GM12878 (cell line): ENCODE measurements at regions not wholly inside any gene's neighbourhood (a gene's known extent, or its start where the extent isn't known, plus 50 kb on each side); places are given as distances from the start of the nearest gene placed in this dataset.

ENCODE experiments used
- ATAC-seq: fragments of 200-7000 bp; cut with Tn5 transposase; 3 replicates; pipeline ENCODE4 v1.9.1; 2020; ENCODE audit warnings: mild to moderate bottlenecking, moderate library complexity
- BruUV-seq: library from RNA; stranded (reverse); fragments of 400-500 nt; replicated peaks from 2 replicates; lab custom pipeline; 2021; lab: Mats Ljungman, UMichigan
- CTCF ChIA-PET: fragments of 300-600 bp; sonication (Branson Sonifier 250); formaldehyde crosslinking; extraction: SDS; loops from one replicate; lab custom pipeline; 2021; ENCODE audit warnings: inconsistent platforms; lab: Yijun Ruan, JAX
- POLR2A ChIA-PET: fragments of 350-600 bp; formaldehyde crosslinking; extraction: SDS; loops from one replicate; lab custom pipeline; 2021; ENCODE audit warnings: inconsistent platforms; lab: Charles Lee
- RAD21 ChIA-PET: fragments of 300-600 bp; sonication (Branson Sonifier 250); formaldehyde crosslinking; loops from one replicate; lab custom pipeline; 2023; ENCODE audit warnings: antibody characterized with exemption; ENCODE audit not compliant: unreplicated experiment; lab: Charles Lee
- SMC1A ChIA-PET: fragments of 300-600 bp; sonication (Branson Sonifier 250); formaldehyde crosslinking; loops from one replicate; lab custom pipeline; 2023; ENCODE audit not compliant: unreplicated experiment, uncharacterized antibody; lab: Charles Lee
- DNase-seq: peaks from one replicate; pipeline ENCODE4 v3.0.0-alpha.2; 2011; ENCODE audit warnings: low read depth, low spot score
- FAIRE-seq: peaks from 3 replicates; lab custom pipeline; 2011; peaks lifted over from hg19 to GRCh38; lab: Jason Lieb, UNC
- H2AFZ ChIP-seq: 2 replicates; pipeline ENCODE4 v1.6.0; 2011; ENCODE audit warnings: low read depth, low read length, control low read depth; ENCODE audit not compliant: control insufficient read depth
- H3K27ac ChIP-seq: 2 replicates; pipeline ENCODE4 v1.5.1; 2011; ENCODE audit warnings: control low read depth; ENCODE audit not compliant: control insufficient read depth, insufficient read depth
- H3K27me3 ChIP-seq, 2 experiments: replicated peaks in 1 of 2; 2 replicates each; pipeline versions ENCODE4 v1.6.0 to v1.6.1; 2011; ENCODE audit warnings: low read length in 1 of 2; ENCODE audit not compliant: control insufficient read depth in 2 of 2, insufficient read depth in 2 of 2
- H3K36me3 ChIP-seq, 2 experiments: 2 replicates each; pipeline ENCODE4 v1.5.1; 2011; ENCODE audit warnings: low read length in 1 of 2; ENCODE audit not compliant: control insufficient read depth in 2 of 2, insufficient read depth in 2 of 2
- H3K4me1 ChIP-seq: 2 replicates; pipeline ENCODE4 v1.6.1; 2011; ENCODE audit warnings: mild to moderate bottlenecking, low read length, moderate library complexity, mixed read lengths; ENCODE audit not compliant: control insufficient read depth, insufficient read depth
- H3K4me2 ChIP-seq: 2 replicates; pipeline ENCODE4 v1.6.0; 2011; ENCODE audit warnings: control low read depth; ENCODE audit not compliant: control insufficient read depth, insufficient read depth
- H3K4me3 ChIP-seq: fragments of 200-600 bp; sonication (generic); 2 replicates; pipeline ENCODE4 v1.5.1; 2016
- H3K79me2 ChIP-seq: 2 replicates; pipeline ENCODE4 v1.6.0; 2011; ENCODE audit warnings: low read length; ENCODE audit not compliant: control insufficient read depth, insufficient read depth
- H3K9ac ChIP-seq: 2 replicates; pipeline ENCODE4 v1.8.0; 2011; ENCODE audit warnings: low read length, control low read depth, mixed read lengths; ENCODE audit not compliant: control insufficient read depth, insufficient read depth
- H3K9me3 ChIP-seq: replicated peaks from 3 replicates; pipeline ENCODE4 v1.5.1; 2011; ENCODE audit warnings: mild to moderate bottlenecking, low read length; ENCODE audit not compliant: control insufficient read depth, insufficient read depth
- H4K20me1 ChIP-seq: 2 replicates; pipeline ENCODE4 v1.6.0; 2011; ENCODE audit not compliant: control insufficient read depth, insufficient read depth
- CUX1 ChIP-seq: IDR thresholded peaks from 2 replicates; pipeline ENCODE4 v1.6.1; 2012; ENCODE audit warnings: improper control_type of control experiment, low read depth, low read length; ENCODE audit not compliant: insufficient replicate concordance
- PKNOX1 ChIP-seq: fragments of 450-650 bp; IDR thresholded peaks from 2 replicates; pipeline ENCODE4 v1.6.1; 2016; ENCODE audit warnings: mild to moderate bottlenecking
- PRDM15 ChIP-seq: fragments of 450-650 bp; formaldehyde crosslinking; IDR thresholded peaks from 2 replicates; pipeline ENCODE4 v1.4.0; 2020; ENCODE audit warnings: mild to moderate bottlenecking, moderate library complexity
- TCF12 ChIP-seq: IDR thresholded peaks from 2 replicates; pipeline ENCODE4 v1.6.1; 2011; ENCODE audit warnings: low read depth, mild to moderate bottlenecking, low read length
- ZNF217 ChIP-seq: fragments of 450-650 bp; IDR thresholded peaks from 2 replicates; pipeline ENCODE4 v1.6.1; 2017; ENCODE audit warnings: antibody characterized with exemption, mild to moderate bottlenecking
- WGBS: methylation state at CpG from one replicate; pipeline ENCODE4 v1.1.6; 2016; ENCODE audit warnings: low lambda C conversion rate; ENCODE audit not compliant: insufficient replicate concordance, insufficient coverage; ENCODE audit errors: missing lambda C conversion rate; 5-methylcytosine and 5-hydroxymethylcytosine counted together
- in situ Hi-C: fragments of 300-500 bp; cut with MboI; formaldehyde crosslinking; loops from 9 replicates; pipeline ENCODE4 v1.14.3; 2018; ENCODE audit warnings: mixed read lengths
- intact Hi-C: fragments of 100-400 bp; cut with micrococcal nuclease; formaldehyde crosslinking; loops from one replicate; pipeline ENCODE4 v1.14.2; 2022; ENCODE audit not compliant: unreplicated experiment

GRCh38 chr2:16304876-16305590 is 360.6 kb downstream of the CYRIA start (continued):
- TF ChIP-seq CUX1 (no peak), TCF12 (no peak), PKNOX1 (no peak), ZNF217 (no peak)

GRCh38 chr2:16303761-16304160 is 361.9 kb downstream of the CYRIA start:
- ChIA-PET RAD21 (no interaction called here), CTCF (no interaction called here), POLR2A (no interaction called here), SMC1A (no interaction called here)
- Histone ChIP-seq H4K20me1 (no peaks in the 10 kb centered on the region), H3K79me2 (no peaks in the 10 kb centered on the region), H3K4me3 (no peak overlapping the region), H3K36me3 (no peaks in the 10 kb centered on the region), H2AFZ (no peak overlapping the region), H3K4me1 (no peaks in the 10 kb centered on the region), H3K27me3 (no peaks in the 10 kb centered on the region), H3K4me2 (no peak overlapping the region), H3K9me3 (no peaks in the 10 kb centered on the region), H3K9ac (no peak overlapping the region), H3K27ac (no peak overlapping the region)
- in situ Hi-C loops: no loop called here
- ATAC-seq: no peak
- TF ChIP-seq PRDM15 (CRISPR knock-in tag): no peak
- DNase-seq: no peak
- intact Hi-C loops: no loop called here
- FAIRE-seq: no peak
- BruUV-seq: no TSS peak
- 53% methylated on average over 8 of the region's 8 CpGs for WGBS
